ENCODE measurements at regions not wholly inside any gene's neighbourhood (a gene's known extent, or its start where the extent isn't known, plus 50 kb on each side); places are given as distances from the start of the nearest gene placed in this dataset.

- Histone ChIP-seq H3K4me1 (ENCODE audit: control insufficient read depth, extremely low read depth, insufficient read depth, low read length) (no peaks in the 10 kb centered on the region), H3K27ac (ENCODE audit: insufficient read depth, low read depth, low read length) (no peak overlapping the region), H3K9ac (replicated peaks; ENCODE audit: extremely low read depth, insufficient read depth, low read length) (no peak overlapping the region), H3K4me2 (ENCODE audit: insufficient read depth, low read length) (no peak overlapping the region), H3K9me3 (replicated peaks; ENCODE audit: control insufficient read depth, insufficient read depth, low read length) (no peaks in the 10 kb centered on the region), H3K79me2 (ENCODE audit: control insufficient read depth, insufficient read depth, low read length) (no peaks in the 10 kb centered on the region), H3K27me3 (ENCODE audit: control insufficient read depth in 2 of 2, insufficient read depth in 2 of 2, low read length in 2 of 2) (no peaks in the 10 kb centered on the region), H2AFZ (ENCODE audit: low read depth, low read length) (no peak overlapping the region), H4K20me1 (replicated peaks; ENCODE audit: control insufficient read depth, extremely low read depth, insufficient read depth, low read length) (no peaks in the 10 kb centered on the region), H3K36me3 (ENCODE audit: control insufficient read depth in 2 of 2, extremely low read depth in 1 of 2, insufficient read depth in 2 of 2, low read length in 2 of 2) (no peaks in the 10 kb centered on the region), H3K9me1 (replicated peaks; ENCODE audit: control insufficient read depth, extremely low read depth, insufficient read depth, low read length) (no peaks in the 10 kb centered on the region), H3K4me3 (replicated peaks in 1 of 3; ENCODE audit: insufficient read depth in 1 of 3, low read depth in 1 of 3, low read length in 3 of 3) (no peak overlapping the region)
- POLR2A ChIA-PET: no interaction called here
- FAIRE-seq (no peak), DNase-seq (ENCODE audit: low read depth, low spot score) (no peak)
- CTCF ChIA-PET: no interaction called here
- BruUV-seq (replicated peaks): no TSS peak
- dilution Hi-C loops (cut with MboI; ENCODE audit: extremely low pct_ligation_motif_present, low sequenced_read_pairs) (no loop called here), intact Hi-C loops (cut with micrococcal nuclease) (no loop called here)
- TF ChIP-seq FOS (IDR thresholded peaks at IDR 0.05; ENCODE audit: borderline replicate concordance, insufficient read depth, low read length) (no peak), POLR2A (IDR thresholded peaks at IDR 0.05; ENCODE audit: low read depth, low read length) (no peak), EZH2 (IDR thresholded peaks at IDR 0.05; ENCODE audit: borderline replicate concordance, low read depth, low read length, severe bottlenecking) (no peak), MYC (IDR thresholded peaks at IDR 0.05; ENCODE audit: low read depth, low read length) (no peak), CTCF (IDR thresholded peaks at IDR 0.05; ENCODE audit: extremely low read depth in 1 of 2, insufficient read depth in 1 of 2, low read depth in 1 of 2, low read length in 2 of 2) (no peak), POLR2AphosphoS5 (IDR thresholded peaks at IDR 0.05; ENCODE audit: insufficient read depth, low read depth, low read length) (no peak), JUN (IDR thresholded peaks at IDR 0.05; ENCODE audit: borderline replicate concordance, insufficient read depth, insufficient read length, low read depth) (no peak), MAX (IDR thresholded peaks at IDR 0.05; ENCODE audit: insufficient read depth, insufficient read length) (no peak), GATA2 (IDR thresholded peaks at IDR 0.05; ENCODE audit: insufficient read depth, insufficient read length, low read depth, low read length) (no peak)
Observed at GRCh38 chr5:173463207-173463606, 135.0 kb upstream of the STC2 start.
